Upper lobe of left lung (tissue), 4 donors: ENCODE measurements at regions not wholly inside any gene's neighbourhood (a gene's known extent, or its start where the extent isn't known, plus 50 kb on each side); places are given as distances from the start of the nearest gene placed in this dataset.

Source experiments
- EP300 ChIP-seq, 4 donors: sonication (generic); formaldehyde crosslinking; IDR thresholded peaks; one replicate each; pipeline ENCODE4 v1.5.1; 2017; ENCODE audit warnings: antibody characterized with exemption in 4 of 4, control low read depth in 2 of 4
- POLR2A ChIP-seq, 4 donors: fragments of 450-650 bp; IDR thresholded peaks; one replicate each; pipeline ENCODE4 v1.5.1; 2016 to 2017; ENCODE audit warnings: antibody characterized with exemption in 4 of 4, mild to moderate bottlenecking in 2 of 4
- POLR2AphosphoS5 ChIP-seq, 2 donors: sonication (generic); formaldehyde crosslinking; IDR thresholded peaks; one replicate each; pipeline ENCODE4 v1.5.1; 2017; ENCODE audit warnings: antibody characterized with exemption in 2 of 2
- TF ChIP-seq, protein P1 (sequence below), 6 experiments: fragments of 450-650 bp in 4 of 6; fragments of 200-600 bp in 2 of 6; sonication (generic) in 2 of 6; IDR thresholded peaks; one replicate each; pipeline ENCODE4 v1.5.1; 2016 to 2019; ENCODE audit warnings: antibody characterized with exemption in 6 of 6

DNA sequence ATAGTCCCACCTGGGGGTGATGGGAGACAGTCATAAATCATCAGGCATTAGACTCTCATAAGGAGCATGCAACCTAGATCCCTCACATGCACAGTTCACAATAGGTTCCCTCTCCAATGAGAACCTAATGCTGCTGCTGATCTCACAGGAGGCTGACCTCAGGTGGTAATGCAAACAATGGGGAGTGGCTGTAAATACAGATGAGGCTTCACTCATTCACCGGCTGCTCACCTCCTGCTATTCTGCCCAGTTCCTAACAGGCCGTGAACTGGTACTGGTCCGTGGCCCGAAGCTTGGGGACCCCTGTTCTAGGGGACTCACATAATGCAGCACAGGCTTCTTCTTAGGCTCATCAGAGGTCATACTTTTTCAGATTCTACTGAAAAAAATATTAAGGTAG is 625.9 kb upstream of the AGA start:
- TF ChIP-seq, protein P1, sequence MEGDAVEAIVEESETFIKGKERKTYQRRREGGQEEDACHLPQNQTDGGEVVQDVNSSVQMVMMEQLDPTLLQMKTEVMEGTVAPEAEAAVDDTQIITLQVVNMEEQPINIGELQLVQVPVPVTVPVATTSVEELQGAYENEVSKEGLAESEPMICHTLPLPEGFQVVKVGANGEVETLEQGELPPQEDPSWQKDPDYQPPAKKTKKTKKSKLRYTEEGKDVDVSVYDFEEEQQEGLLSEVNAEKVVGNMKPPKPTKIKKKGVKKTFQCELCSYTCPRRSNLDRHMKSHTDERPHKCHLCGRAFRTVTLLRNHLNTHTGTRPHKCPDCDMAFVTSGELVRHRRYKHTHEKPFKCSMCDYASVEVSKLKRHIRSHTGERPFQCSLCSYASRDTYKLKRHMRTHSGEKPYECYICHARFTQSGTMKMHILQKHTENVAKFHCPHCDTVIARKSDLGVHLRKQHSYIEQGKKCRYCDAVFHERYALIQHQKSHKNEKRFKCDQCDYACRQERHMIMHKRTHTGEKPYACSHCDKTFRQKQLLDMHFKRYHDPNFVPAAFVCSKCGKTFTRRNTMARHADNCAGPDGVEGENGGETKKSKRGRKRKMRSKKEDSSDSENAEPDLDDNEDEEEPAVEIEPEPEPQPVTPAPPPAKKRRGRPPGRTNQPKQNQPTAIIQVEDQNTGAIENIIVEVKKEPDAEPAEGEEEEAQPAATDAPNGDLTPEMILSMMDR (IDR thresholded peaks at IDR 0.05), result no peak
- TF ChIP-seq POLR2AphosphoS5 (IDR thresholded peaks at IDR 0.05) (no peak), EP300 (IDR thresholded peaks at IDR 0.05) (no peak), POLR2A (IDR thresholded peaks at IDR 0.05) (no peak)
